Neural progenitor cell (in vitro differentiated cells): ENCODE measurements at regions not wholly inside any gene's neighbourhood (a gene's known extent, or its start where the extent isn't known, plus 50 kb on each side); places are given as distances from the start of the nearest gene placed in this dataset. TPM values are rescaled to one million over a fixed set of nuclear protein-coding genes. Genes with fewer than 3 reads are reported as not detected.

Source experiments
- small RNA-seq: library from RNA; depleted of rRNA; stranded (forward); fragments of <200 nt; gene quantifications from one replicate; pipeline ENCODE3, GENCODE V24; 2015

Small RNA genes in the stretch of these regions (small RNA-seq; reads per million reads assigned to genes)
- gene AC009101.1 (not detected), gene AC009161.2 (not detected), gene AC018846.1 (not detected), gene AC138305.3 (not detected), gene RNU6-21P (not detected)
